NCI-H187 (cell line): ENCODE measurements at regions not wholly inside any gene's neighbourhood (a gene's known extent, or its start where the extent isn't known, plus 50 kb on each side); places are given as distances from the start of the nearest gene placed in this dataset.

ENCODE experiments used
- DNase-seq, 2 experiments: peaks; one replicate each; lab custom pipeline; 2025; lab: John Stamatoyannopoulos, UW

DNA sequence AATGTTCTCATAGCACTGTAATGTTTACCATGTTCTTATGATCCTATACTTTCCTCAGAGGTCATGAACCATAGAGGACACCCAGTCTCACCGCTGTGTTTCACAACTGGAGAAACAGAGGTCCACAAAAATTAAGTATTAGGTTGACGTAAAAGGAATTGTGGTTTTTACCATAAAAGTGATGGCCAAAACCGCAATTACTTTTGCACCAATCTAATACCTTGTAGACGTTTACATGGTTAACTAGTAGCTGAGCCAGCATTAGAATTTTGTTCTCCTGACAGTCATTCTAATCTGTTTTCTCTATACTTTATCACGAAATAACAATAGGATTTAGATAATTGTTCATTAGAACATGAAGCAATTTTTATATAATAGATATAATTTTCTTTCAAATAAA lies 763.4 kb upstream of the ARGLU1 start:
- DNase-seq = no peak

DNA sequence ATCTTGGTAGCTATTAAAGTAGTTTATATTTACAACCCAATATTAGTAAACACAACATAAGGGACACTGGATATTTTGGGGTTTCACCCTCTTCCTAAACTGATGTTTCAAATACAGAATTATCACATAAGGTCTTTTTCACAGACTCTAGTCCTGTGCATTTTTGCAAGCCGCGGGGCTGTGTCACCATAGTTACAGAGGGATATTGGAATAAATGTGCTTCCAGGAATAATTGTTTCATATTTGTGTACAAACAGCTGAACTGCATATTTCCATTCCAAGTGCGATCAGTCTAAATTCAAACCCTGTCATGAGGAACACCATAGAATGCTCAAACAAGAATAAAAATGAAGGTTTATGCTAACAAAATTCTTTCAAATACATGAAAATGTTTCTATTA lies 762.5 kb upstream of the ARGLU1 start:
- DNase-seq = no peak

DNA sequence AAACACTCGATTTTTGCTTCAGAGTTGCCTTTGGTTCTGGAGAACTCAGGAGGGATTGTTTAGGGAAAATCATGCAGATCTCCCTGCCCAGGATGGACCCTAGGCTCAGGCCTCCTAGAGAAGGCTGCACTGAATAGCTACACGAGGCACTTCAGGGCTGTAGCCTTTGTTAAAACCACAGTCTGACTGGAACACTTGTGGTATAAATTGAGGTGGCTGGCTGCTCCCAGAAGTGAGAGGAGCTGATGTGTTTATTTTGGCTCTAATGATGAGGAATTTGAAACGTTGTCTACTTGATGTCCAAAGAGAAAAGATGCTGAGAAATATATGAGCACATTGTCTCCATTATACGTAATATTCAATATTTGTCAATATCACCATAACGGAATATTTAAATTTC lies 762.1 kb upstream of the ARGLU1 start:
- DNase-seq = peak in 1 of 2 experiments; percentile 43

DNA sequence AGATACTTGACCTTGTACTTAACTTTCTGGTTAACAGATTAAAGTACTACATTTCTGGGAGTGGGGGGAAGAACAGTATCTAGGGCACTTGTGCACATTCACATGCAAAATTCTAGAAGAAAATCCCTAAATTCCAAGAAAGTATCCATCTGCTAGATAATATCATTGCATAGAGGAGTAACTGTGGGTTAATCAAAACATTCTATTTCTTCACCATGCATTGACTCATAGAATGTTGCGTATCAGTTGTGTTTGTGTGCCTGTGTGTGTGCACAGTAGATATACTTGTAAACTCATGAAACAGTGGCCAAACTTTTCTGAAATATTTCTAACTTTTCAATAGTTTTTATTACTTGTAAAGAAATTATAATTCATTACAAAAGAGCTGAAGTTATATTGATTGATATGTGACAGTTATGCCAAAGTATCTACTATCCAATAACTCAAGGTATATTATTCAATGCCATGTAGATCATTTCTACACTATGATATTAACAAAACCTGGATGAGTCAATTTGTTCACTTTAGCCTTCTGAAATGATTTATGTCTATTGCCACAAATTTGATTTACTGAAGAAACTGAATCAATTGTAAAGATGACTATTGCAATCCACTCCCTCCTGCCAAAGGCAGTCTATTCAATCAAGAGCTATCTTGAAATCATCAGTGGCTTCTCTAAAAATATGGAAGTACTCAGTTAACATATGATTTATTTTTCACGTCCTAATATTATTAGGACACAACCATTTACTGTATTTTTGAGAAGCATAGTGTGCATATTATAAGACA lies 756.7 kb upstream of the ARGLU1 start:
- no peak for DNase-seq

DNA sequence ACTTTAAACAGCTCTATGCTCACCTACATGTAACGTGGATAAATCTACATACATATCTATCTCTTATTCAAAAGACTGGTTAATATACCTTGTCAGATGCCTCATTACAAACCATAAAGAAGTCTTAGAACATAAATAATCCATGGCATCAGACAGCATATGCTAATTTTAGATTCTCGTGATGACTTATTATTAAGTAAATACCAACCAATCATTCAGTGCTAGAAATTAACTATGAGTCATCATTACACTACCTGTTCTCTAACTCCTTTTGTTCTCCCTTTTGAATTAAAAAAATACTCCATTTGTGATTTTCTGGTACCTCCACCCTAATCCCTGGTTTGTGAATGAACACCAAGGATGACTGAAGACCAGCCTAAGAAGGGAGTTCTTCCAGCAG lies 754.3 kb upstream of the ARGLU1 start:
- DNase-seq = no peak

DNA sequence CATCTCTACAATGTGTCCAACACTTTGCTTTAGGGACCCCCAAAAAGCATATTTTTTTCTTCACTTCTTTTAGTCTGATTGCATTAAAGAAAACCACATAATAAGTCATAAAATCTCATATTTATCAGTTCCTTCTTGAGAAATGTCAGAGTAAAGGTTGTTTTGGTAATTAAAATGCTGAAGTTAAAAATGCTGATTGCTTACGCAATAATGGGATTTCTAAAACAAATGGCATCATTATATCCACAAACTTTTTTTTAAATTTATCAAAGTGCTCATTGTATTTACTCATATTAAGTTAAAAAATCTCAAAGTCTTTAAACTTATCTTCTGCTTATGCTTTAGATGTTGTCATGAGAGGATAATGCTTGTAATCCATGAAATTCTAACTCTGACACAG lies 737.2 kb upstream of the ARGLU1 start:
- DNase-seq = no peak

DNA sequence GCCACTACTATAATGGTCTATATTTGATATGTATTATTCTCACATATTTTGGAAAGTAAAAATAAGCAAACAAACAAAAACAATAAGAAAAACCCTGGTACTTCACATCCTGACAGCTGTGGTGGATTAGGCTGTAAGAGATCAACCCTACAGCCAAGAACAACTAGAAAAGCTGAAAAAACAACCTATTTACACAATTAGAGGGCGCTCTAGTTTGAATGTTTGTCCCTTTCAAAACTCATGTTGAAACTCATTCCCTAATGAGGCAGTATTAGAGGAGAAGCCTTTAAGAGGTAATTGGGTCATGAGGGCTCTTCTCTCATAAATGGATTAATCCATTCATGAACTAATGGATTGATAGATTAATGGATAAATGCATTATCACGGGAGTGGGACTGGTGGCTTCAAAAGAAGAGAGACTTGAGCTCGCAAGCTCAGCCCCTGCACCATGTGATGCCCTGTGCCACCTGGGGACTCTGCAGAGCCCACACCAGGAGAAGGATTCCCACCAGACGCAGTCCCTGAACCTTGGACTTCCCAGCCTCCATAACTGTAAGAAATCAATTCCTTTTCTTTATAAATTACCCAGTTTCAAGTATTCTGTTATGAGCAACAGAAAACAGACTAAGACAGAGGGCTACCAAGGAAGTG lies 733.9 kb upstream of the ARGLU1 start:
- no peak for DNase-seq

DNA sequence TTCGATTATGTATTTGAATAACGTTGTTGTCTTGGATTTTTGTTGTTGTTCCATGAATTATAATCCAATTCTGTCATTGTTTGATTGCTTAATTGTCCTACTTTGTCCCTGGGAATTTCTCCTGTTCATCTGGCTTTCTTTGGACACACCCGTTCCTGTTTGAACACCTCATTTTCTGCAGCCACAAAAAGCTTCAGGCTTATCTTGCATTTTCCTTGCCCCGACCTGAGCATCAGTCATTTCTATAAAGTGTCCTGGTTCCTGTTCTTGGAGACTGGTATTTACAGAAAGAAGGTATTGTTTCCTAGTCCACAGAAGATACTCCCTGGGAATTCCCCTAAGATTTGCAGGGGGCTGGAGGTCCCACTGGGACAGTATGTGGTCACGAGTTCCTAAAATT lies 731.8 kb upstream of the ARGLU1 start:
- DNase-seq = no peak

DNA sequence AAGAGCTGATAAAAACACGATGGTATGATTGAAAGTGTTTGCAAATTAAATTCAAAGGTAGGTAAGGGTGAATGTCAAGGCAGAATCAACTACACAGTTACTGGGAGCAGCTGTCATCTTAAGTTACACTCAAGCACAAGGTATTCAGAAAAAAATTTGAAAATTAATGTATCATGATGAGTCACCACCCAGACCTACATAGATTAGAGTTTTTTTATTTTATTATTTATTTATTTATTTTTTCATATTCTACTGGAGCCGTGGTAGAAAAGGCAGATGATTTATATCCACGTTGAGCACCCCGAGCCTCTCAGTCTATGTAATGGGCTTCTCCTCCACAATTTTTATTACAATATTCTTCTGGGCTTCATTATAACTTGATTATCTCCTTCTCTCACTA lies 728.9 kb upstream of the ARGLU1 start:
- DNase-seq = no peak

DNA sequence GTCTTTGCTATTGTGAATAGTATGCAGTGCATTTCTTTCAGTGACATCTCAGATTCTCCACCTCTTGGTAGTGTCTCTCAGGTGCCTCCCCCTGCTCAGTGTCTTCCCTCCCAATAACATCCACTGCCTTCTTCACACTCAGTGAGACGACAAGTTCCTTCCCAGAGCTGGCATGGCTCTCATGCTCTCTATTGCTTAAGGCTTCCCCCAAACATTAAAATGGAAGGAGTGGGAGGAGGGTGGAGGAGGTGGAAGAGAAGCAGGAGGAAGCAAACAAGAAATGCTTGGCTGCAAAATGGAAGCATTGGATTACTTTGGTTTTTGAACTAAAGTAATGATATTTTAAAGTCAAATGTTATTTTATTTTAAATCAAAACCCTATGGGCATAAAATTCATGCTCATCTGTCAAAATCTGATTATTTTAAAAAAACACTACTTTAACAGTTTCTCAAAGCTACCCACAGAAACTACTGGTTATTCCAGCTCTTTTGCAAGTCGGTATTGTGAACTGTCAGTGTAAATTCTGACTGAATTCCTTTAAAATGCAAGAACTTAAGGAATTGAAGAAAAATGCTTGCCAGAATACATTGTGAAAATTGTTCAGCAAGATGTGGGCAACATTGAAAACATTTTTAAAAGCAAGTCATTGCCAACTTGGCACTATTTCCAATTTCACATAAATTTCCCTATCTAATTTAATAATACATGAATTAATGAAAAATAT lies 727.6 kb upstream of the ARGLU1 start:
- no peak for DNase-seq

DNA sequence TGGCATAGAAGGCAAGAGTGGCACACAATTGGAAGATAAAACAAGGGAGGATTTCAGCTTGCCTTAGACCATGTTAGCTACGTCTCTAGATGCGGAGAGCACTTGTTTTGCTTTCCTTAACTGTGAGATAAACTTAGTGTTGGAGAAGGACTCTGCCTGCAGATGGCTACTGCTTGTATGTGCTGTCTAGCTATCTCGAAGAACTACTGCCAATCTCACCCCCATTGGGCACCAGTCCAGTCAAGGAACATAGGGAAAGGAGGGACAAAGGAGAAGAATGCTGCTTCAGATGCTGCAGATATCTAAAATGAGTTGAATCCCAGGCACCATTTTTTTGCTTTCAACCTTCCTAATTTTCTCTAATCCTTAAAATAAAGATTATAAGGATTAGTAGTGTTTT lies 726.0 kb upstream of the ARGLU1 start:
- DNase-seq = no peak

DNA sequence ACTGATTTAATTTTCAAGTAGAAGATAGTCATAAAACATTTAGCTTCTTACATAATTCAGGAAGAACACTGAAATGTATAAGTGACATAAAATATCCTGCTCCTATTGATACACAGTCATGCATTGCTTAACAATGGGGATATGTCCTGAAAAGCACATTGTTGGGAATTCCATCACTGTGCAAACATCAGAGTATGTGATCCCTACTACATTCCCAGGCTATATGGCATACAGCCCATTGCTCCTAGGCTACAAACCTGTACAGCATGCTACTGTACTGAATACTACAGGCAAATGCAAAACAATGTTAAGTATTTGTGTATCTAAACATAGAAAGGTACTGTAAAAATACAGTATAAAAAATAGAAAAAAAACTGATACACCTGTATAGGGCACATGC lies 723.9 kb upstream of the ARGLU1 start:
- DNase-seq = no peak

DNA sequence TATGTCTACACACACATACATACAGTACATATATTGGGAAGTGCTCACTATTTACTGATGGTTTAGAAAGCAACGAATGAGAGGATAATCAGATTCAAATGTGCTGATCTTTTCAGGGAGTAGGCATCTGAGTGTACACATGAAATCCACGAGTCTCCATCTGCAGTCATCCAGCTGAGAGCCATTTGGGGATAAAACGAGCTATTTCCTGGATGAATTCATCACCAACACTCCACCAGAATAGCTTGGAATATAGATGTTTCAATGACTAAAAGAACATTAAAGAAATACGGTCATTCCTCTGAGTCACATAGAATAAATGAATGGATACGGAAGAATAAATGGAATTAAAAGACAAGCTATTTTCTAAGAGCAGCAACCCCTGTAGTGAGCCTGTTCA lies 721.6 kb upstream of the ARGLU1 start:
- DNase-seq = no peak

DNA sequence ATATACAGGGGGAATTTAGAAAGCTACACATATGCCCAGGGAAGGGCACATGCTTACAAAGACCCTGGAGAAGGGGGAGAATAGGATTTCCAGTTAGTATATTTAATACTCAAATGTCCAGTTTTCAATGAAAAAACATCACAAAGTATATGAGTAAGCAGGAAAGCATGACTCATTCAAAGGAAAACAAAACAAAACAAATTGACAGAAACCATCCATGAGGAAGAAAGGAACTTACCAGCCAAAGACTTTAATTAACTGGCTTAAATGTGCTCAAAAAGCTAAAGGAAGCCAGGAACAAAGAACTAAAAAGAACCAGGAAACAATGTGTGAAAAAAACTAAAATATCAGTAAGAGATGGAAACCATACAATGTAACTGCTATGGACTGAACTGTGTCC lies 716.2 kb upstream of the ARGLU1 start:
- no peak for DNase-seq

DNA sequence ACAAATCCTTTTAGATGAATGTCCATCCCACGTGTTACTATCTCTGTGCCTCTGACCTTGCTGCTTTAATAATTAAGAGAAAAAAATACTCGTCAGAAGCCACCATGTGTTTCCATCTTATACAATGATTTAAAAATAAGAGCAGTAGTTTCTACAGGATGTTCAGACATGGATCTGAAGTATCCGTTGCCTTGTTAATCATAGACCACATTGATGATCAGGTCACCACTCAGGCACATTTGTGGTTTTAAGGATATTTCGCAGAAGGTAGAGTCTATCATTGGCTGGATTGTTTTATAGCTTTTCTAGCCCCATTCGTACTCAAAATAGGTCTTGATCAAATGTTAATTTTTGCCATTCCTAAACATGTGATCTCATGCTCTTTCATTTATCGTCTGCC lies 710.0 kb upstream of the ARGLU1 start:
- no peak for DNase-seq

DNA sequence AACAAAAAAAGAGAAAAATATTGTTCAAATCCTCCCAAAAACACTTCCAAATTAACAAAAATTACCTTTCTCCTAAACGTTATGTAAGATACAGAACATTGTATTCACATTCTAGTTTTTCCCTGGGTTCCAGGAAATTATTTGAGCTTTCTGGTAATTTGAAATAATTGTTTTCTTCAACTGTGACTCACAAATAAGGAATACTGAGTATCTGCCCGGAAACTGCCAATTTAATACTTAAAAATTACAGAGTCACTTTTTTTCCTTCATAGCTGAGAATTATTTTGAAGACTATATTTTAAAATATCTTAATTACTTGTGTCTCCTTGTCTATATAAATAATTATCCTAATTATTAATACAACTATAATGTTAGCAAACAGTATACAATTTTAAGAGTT lies 709.0 kb upstream of the ARGLU1 start:
- no peak for DNase-seq

DNA sequence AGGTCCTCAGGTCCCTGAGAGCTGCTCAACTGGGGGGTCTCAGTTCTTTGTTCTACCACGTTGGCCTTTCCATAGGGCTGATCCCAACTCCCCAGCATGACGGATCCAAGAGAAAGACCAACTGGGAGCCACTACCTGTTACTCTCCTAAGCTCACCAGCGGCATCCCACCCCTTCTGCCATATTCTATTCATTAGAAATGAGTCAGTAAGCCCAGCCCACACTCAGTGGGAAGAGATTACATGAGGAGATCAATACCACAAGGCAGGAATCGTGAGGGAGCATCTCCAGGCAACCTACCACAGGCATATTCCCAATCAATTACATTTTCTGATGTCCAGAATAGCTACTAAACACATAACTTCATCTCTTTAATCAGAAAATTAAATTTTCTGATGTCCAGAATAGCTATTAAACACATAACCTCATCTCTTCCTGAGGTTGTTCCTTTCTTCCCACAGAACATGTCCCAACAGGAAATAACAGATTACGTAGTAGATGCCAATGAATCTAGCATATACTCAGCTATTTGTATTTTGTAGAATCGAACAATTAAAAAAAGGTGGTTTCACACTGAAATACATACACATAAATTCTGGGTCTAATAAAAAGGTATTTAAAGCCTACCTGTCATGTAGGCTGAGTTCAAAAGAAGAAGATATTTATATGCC lies 708.1 kb upstream of the ARGLU1 start:
- DNase-seq = no peak

DNA sequence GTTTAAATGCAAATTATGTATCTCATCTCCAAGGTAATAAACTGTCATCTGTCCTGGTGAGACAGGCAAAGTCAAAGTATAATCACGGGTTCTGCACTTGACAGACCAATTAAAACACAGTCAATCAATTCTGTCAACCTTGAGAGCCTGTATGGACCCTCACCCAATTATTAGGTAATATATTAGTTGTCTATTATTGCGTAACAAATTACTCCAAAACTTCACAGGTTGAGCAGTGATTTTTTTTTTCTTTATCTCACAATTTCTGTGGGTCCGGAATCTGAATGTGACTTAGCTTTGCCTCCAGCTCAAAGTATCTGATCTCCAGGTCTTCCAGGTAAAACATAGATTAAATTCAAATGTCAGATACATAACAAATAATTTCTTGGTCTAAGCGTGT lies 707.4 kb upstream of the ARGLU1 start:
- DNase-seq = no peak

DNA sequence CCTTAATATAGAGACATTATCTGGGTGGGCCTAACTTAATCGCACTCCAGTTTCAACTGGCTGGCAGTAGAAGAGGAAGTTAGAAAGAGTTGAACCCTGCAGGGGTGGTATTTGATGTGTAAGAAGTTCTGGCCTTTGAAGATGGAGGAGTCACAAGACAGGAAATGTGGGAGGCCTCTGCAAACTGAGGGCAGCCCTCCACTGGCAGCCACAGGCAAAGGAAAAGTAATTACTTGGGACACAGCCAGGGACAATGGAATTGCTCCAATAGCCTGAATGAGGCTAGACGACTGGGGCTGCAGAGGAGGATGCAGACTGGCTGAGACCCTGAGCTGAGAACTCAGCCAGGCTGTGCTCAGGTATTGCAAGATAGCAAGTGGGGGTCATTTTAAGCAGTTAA lies 703.3 kb upstream of the ARGLU1 start:
- DNase-seq = no peak

DNA sequence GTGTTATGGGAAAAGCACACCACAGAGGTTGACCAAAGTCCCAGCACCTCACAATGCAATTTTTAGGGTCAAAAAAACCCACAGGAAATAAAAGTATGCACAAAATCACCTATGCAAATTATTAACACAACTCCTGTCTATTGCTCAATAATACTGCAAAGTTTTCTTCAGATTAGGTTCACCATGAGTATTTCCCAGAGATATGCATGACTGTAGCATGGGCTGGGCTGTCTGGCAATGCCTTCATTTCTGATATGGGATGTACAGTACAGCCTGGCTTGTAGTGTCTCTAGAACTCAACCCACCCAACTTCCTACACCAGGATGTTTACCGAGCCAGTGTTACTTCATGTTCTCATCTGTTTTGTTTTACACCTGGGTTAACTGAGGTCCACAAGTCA lies 698.7 kb upstream of the ARGLU1 start:
- DNase-seq = no peak

DNA sequence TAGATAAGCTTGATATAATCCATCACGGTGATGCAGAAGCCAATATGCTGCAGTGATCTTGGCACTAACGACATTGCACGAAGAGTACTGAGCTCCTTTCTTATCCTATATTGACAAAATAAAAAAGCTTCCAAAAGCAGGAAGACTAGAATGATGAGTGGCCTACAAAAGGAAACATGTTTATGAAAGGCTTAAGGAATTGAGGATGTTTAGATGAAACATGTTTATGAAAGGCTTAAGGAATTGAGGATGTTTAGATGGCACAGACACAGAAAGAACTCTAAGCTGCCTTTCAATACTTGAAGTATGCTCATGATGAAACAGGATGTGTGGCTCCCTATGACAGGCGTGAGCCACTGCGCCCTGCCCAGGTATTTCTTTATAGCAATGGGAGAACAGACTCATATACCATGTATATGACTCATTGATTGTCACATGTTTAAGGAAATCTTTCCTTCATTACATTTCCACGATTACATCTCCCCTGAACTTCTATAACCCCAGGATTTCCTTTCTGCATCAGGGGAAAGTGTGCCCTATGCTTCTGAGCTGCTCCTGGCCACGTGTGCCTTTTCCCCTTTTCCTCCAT lies 690.8 kb upstream of the ARGLU1 start:
- no peak for DNase-seq

DNA sequence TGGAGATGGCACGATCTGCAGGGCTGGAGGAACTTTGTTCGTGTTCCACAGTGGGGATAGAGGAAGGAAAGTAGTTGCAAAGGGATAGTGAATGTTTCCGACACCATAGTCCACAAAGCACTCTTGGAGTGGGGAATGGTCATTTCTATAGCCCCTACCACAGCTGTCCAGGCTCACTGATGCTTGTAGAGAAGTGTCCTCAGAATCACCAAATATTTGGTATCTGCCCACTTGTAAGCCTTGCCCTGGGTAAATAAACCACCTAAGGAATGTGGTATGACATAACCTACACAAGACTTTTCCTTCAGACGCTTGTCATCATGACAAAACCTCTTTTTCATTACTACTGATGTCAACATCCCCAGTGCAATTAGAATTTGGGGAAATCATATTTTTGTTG lies 686.5 kb upstream of the ARGLU1 start:
- no peak for DNase-seq
